Esophagus muscularis mucosa (tissue), 4 donors: ENCODE measurements at regions not wholly inside any gene's neighbourhood (a gene's known extent, or its start where the extent isn't known, plus 50 kb on each side); places are given as distances from the start of the nearest gene placed in this dataset.
"Not testable (repeated sequence)": the region's sequence is repeated elsewhere in the genome, so short reads cannot be mapped to it uniquely, and the experiment has no call there.

Source experiments
- DNase-seq: peaks from one replicate; pipeline ENCODE4 v3.0.0-alpha.2; 2017; ENCODE audit errors: extremely low spot score
- H3K27ac ChIP-seq, 4 donors: fragments of 200-600 bp; sonication (generic); replicated peaks in 1 of 4; 1 replicate in 3 of 4; 2 replicates in 1 of 4; pipeline ENCODE4 v1.5.1; 2016 to 2019; ENCODE audit warnings: mild to moderate bottlenecking in 1 of 4
- H3K27me3 ChIP-seq, 4 donors: fragments of 200-600 bp; sonication (generic); one replicate each; pipeline versions ENCODE4 v1.5.1 to v1.6.0; 2016 to 2019
- H3K36me3 ChIP-seq, 4 donors: fragments of 200-600 bp; sonication (generic); one replicate each; pipeline ENCODE4 v1.5.1; 2016 to 2019
- H3K4me1 ChIP-seq, 4 donors: fragments of 200-600 bp; sonication (generic); one replicate each; pipeline ENCODE4 v1.5.1; 2016 to 2019
- H3K4me3 ChIP-seq, 4 donors: fragments of 200-600 bp; sonication (generic); 1 replicate in 2 of 4; 2 replicates in 2 of 4; pipeline ENCODE4 v1.5.1; 2016 to 2019; ENCODE audit warnings: mild to moderate bottlenecking in 4 of 4, moderate library complexity in 1 of 4
- H3K9me3 ChIP-seq, 4 donors: fragments of 200-600 bp; sonication (generic); 1 replicate in 3 of 4; 2 replicates in 1 of 4; pipeline ENCODE4 v1.5.1; 2016 to 2019
- WGBS: methylation state at CpG from one replicate; pipeline ENCODE4 v1.1.5; 2018; 5-methylcytosine and 5-hydroxymethylcytosine counted together
- intact Hi-C: fragments of 100-400 bp; cut with DNase I; formaldehyde crosslinking; loops from one replicate; pipeline ENCODE4 v1.15.1; 2023

GRCh38 chr2:111385226-111385957 lies 264.7 kb downstream of the BCL2L11 start:
- H3K27me3 ChIP-seq, result not testable (repeated sequence)
- WGBS, result 95% methylated on average over 8 of the region's 8 CpGs

DNA sequence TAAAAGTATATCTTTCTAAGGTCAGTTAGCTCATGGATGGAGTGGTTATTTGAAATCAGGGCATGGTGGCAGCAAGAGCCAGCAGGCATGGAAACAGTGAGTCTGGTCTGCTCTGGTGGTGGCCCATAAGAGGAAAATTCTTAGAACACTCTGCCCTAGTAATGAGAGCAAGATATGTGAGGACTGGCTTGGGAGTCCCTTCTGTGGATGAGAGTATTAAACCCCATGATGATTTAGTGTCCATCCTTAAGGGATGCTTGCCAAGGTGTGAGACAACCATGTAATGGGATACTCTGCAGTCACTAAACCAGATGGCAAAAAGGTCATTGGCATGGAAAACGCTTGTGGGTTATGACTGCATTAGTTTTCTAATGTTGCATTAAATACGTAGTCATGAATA lies 269.9 kb downstream of the BCL2L11 start:
- H3K27me3 ChIP-seq, DNase-seq, H3K4me1 ChIP-seq, intact Hi-C loops, H3K9me3 ChIP-seq, H3K36me3 ChIP-seq, H3K4me3 ChIP-seq, H3K27ac ChIP-seq: not testable (repeated sequence)
- 100% methylated on average over 2 of the region's 2 CpGs for WGBS

More at GRCh38 chr2:111385226-111385957, 264.7 kb downstream of the BCL2L11 start:
- H3K27ac ChIP-seq, H3K4me1 ChIP-seq, H3K4me3 ChIP-seq, DNase-seq, H3K36me3 ChIP-seq, intact Hi-C loops, H3K9me3 ChIP-seq: not testable (repeated sequence)

DNA sequence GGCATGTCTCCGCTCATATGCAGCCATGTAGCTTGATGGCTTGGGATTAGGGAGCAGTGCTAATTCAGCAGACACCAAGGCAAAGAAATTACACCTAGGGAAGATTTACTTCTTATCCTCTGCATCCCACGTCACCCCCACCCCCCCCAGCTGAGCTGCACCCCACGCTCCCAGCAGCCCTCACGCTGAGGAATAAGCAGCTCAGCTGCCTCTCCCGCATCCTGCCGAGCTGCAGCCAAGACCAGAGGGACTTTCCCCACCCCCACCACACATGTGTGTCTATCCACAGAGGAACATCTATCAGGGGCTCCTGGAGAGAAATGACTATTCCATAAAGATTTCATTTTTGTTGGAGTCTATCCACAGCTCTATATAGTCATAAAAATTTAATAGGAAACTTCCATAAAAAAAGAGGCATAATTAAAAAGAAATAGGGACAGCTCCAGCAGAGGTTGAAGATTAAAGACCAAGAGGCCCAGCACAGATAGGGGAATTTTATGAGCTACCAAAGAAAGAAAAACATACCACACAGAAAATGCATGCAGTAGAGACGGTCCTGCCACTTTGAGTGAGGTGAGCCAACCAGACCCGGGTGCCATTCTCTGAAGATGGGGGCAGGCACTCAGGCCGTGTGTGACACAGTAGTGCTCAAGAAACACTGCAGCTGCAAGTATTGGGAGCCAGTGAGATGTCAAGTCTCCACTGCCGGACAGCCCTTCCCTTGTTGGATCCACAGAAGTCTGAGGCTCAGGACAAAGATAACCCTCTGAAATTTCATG lies 274.8 kb downstream of the BCL2L11 start:
- DNase-seq, intact Hi-C loops, H3K36me3 ChIP-seq, H3K4me1 ChIP-seq, H3K4me3 ChIP-seq, H3K27me3 ChIP-seq, H3K27ac ChIP-seq, H3K9me3 ChIP-seq: not testable (repeated sequence)
- WGBS, result 18% methylated on average over 4 of the region's 10 CpGs

DNA sequence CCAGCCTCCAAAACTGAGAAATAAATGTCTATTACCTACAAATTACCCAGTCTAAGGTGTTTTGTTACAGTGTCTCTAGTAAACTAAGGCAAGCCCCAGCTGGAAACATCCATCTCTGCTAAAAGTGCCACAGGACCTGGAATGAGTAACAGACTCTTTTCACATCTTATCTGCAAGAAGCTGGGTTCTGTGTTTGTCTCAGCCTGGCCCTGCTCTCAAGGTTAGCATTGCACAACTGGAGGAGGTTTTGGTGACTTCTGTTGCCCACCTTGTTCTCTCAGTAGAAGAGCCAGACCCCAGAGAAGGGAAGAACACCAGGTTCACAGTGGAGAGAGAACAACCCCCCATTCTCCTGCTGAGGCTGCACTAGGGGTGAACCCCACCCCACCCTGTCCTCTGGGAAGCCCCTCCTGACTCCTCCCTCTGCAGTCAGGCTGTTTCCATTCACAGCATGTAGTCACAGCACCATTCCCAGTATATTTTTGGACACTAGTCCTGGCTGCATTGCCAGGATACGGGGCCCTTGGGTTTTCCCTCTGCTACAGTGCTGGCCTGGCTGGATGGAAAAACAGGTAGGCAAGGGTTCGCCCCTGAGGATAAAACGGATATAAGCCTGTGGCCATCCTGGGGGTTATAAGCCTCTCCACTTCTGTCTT lies 280.0 kb downstream of the BCL2L11 start:
- H3K4me3 ChIP-seq, H3K4me1 ChIP-seq, intact Hi-C loops, H3K36me3 ChIP-seq, H3K27ac ChIP-seq, H3K27me3 ChIP-seq, H3K9me3 ChIP-seq, DNase-seq: not testable (repeated sequence)
- 59% methylated on average over 3 of the region's 3 CpGs for WGBS

GRCh38 chr2:111401270-111402140 lies 280.8 kb downstream of the BCL2L11 start:
- H3K36me3 ChIP-seq, H3K4me3 ChIP-seq, H3K9me3 ChIP-seq, H3K27ac ChIP-seq, H3K4me1 ChIP-seq, intact Hi-C loops, DNase-seq, H3K27me3 ChIP-seq: not testable (repeated sequence)
- 100% methylated on average over 4 of the region's 8 CpGs for WGBS

GRCh38 chr2:111402450-111402849 lies 281.7 kb downstream of the BCL2L11 start:
- H3K27ac ChIP-seq, intact Hi-C loops, DNase-seq, H3K9me3 ChIP-seq, H3K4me1 ChIP-seq, H3K4me3 ChIP-seq, H3K27me3 ChIP-seq, H3K36me3 ChIP-seq: not testable (repeated sequence)

DNA sequence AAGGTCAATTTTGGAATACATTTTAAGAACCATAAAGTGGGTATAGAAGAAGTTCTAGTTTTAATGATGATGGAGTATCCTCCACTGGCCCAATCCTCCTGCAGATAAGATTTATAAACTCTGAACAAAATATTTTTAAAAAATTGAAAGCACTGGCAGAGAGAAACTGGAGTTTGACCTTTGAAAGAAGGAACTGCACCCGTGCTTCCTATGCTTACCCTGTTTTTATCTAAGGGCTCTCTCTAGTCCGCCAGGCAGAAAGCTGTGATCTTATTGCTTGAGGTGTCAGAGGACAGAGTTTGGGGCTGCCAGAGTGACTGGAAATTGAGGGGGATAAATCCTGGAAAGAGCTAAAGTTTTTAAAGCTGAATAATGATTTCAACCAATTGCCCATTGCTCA lies 282.6 kb downstream of the BCL2L11 start:
- WGBS, result 85% methylated on average over 2 of the region's 2 CpGs
- H3K4me1 ChIP-seq, DNase-seq, H3K27me3 ChIP-seq, intact Hi-C loops, H3K4me3 ChIP-seq, H3K9me3 ChIP-seq, H3K27ac ChIP-seq, H3K36me3 ChIP-seq: not testable (repeated sequence)

- H3K9me3 ChIP-seq, DNase-seq, H3K36me3 ChIP-seq, H3K27ac ChIP-seq, H3K4me3 ChIP-seq, H3K4me1 ChIP-seq, intact Hi-C loops, H3K27me3 ChIP-seq: not testable (repeated sequence)
- no CpG with 5 or more reads among the region's 1 CpG for WGBS
Observed at GRCh38 chr2:111406616-111407015, 285.9 kb downstream of the BCL2L11 start.

DNA sequence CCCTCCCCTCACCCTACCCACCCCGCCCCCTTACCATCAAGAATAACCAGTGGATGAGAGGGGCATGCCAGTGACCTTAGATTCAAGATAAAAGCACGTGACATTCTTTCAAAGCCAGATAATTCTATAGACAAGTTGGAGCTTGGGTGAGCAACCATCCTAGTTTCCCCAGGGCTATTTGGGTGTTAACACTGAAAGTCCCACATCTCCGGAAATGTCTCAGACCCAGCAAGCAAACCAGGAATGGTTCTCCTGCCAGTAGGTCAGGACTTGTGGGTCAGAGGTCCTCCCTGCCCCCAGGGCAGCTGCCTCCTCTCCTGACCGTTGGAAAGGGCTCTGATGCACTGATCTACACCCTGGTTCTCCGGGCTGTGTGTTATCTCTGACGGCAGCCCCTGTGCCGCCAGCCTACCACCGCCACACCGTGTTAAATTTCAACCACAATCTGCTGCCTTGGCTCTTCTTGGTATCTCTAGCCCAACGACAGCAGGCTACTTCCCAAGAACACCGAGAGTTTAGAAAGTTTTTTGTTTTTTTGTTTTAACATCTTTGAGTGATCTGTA lies 287.0 kb downstream of the BCL2L11 start:
- DNase-seq, H3K9me3 ChIP-seq, H3K27ac ChIP-seq, intact Hi-C loops, H3K27me3 ChIP-seq, H3K4me1 ChIP-seq, H3K36me3 ChIP-seq, H3K4me3 ChIP-seq: not testable (repeated sequence)
- no CpG with 5 or more reads among the region's 11 CpGs for WGBS

DNA sequence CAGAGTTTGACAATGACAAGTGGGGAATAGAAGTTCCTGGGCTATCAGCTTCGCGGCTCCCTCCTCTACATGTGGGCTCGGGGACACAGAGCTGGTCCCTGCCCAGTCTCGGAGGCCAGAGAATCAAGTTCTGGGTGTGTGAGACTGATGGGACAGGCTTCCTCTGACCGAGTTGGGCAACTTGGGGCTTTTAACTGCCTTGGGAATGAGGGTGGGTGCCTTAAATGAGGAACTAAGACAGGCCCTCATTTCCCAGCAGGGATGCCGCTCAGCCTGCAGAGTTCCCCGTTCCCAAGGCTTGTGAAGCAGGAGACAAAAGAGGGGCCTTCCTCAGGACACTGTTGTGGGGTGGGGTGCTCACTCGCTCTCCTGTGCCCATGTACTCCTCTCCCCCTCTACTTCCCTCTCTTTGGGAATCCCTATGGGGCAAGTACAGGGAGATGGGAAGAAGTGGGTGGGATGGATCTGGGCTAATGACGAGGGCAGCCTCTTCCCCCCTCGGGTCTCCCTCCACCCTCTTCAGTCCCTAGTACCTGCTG lies 290.2 kb downstream of the BCL2L11 start:
- H3K4me1 ChIP-seq, H3K4me3 ChIP-seq, DNase-seq, intact Hi-C loops, H3K9me3 ChIP-seq, H3K27ac ChIP-seq, H3K27me3 ChIP-seq, H3K36me3 ChIP-seq: not testable (repeated sequence)
- WGBS, result 100% methylated on average over 2 of the region's 10 CpGs

DNA sequence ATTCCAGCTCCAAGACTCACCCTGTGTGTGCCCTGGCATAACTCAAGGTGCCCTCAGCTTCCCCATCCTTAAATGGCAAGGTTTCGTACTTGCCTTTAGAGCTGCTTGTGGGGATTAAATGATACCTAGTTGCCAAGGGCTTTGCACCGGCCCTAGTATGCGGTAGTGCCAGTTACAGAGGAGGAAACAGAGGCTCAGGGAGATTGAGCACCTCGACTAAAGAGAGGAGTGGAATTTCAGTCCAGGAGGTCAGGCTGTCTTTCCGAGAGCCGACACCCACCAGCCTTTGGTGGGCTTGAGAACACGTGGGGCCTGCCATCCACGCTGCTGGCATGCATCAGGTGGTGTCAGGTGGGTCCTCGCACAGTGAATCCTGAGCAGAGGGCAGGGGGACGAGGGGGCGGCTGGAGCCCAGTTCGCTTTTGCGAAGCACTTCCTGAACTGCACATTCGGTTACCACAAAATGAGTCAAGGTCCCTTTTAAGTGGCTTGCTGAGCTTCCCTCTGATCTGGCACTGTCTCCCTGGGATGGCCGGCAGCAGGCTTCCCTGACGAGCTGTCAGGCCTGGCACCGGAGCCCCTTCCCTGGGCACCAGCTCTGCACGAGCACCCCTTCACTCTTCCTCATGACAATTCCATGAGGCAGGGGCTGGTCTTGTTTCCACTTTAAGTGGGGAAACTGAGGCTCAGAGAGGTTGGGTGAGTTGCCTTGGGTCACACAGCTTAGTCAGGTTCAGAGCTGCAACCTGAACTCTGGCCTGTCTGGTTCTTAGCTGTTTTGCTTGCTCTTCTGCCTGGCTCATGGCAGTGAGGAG lies 291.4 kb downstream of the BCL2L11 start:
- H3K27me3 ChIP-seq, intact Hi-C loops, DNase-seq, H3K27ac ChIP-seq, H3K36me3 ChIP-seq, H3K4me1 ChIP-seq, H3K9me3 ChIP-seq, H3K4me3 ChIP-seq: not testable (repeated sequence)
- no CpG with 5 or more reads among the region's 18 CpGs for WGBS
